SHP77 treated with DMSO at 0.1 percent for 48 hours (cell line): ENCODE measurements at regions not wholly inside any gene's neighbourhood (a gene's known extent, or its start where the extent isn't known, plus 50 kb on each side); places are given as distances from the start of the nearest gene placed in this dataset.
"Not testable (repeated sequence)": the region's sequence is repeated elsewhere in the genome, so short reads cannot be mapped to it uniquely, and the experiment has no call there.

ENCODE experiments used
- DNase-seq: peaks from one replicate; lab custom pipeline; 2025; lab: John Stamatoyannopoulos, UW

DNA sequence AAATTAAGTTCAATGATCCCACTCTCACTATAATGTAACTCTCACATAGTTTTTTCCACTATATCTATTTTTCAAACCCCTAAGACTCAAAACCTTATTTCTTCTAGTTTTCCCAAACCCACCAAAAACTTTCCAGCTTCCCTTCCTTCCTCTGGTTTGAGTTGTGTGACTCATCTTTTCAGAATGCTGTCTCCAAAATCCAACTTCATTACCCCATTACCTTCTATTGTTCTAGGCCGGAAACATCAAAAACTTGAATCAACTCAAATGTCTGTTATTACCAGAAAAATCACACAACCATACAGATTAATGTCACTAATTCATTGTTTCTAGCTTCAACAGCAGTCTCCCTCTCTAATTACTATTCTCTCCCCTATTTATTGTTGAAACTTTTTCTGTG is 1090.3 kb downstream of the HACE1 start:
- DNase-seq = no peak

DNA sequence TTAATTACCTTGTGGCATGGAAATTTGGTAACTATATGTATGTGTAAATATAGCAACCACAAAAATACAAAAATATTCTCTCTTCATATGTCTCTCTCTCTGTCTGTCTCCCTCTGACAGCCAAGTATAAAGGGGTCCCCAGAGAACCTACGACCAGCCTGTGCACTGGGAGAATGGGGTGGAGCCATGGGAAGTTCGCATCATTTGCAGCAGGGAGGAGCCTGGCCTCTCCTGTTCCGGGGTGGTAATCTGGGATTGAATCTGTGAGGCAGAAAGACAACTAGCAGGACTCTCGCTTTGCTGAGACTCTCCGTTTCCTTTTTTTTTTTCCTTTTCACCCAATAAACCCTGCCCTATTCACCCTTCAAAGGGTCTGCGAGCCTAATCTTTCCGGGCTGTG is 1109.1 kb downstream of the HACE1 start:
- DNase-seq = no peak

DNA sequence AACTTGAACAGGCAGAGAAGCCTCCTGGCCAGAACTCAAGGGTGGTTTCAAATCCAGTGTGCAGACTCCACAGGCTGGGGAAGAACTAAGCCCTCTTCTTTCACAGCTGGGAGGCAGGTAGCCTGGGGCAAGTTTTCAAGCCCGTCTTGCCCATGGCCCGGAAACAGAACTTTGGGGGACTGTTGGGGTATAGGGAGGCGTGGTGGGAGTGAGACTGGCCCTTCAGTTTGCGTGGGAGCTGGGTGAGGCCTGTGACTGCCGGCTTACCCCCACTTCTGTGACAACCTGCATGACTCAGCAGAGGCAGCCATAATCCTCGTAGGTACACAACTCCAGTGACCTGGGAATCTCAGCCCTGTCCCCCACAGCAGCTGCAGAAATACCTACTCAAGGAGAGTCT is 1125.7 kb downstream of the HACE1 start:
- no peak for DNase-seq

DNA sequence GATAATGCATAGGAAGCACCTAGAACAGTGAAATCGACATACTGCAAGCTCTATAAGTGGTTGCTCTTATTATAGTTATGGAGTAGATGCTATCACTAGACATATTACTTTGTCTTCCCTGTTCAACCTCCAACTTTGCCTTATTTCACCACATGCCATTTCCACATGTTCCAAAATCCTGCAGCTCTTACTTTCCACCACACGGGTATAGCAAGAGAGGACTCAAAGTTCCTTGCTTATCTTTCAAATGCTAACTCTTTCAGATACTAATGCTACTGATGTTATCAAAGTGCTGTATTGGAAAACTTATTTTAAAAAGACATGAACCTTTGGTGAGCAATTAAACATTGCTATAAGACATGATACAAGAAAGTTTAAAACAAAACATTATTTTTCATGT is 1130.1 kb downstream of the HACE1 start:
- no peak for DNase-seq

DNA sequence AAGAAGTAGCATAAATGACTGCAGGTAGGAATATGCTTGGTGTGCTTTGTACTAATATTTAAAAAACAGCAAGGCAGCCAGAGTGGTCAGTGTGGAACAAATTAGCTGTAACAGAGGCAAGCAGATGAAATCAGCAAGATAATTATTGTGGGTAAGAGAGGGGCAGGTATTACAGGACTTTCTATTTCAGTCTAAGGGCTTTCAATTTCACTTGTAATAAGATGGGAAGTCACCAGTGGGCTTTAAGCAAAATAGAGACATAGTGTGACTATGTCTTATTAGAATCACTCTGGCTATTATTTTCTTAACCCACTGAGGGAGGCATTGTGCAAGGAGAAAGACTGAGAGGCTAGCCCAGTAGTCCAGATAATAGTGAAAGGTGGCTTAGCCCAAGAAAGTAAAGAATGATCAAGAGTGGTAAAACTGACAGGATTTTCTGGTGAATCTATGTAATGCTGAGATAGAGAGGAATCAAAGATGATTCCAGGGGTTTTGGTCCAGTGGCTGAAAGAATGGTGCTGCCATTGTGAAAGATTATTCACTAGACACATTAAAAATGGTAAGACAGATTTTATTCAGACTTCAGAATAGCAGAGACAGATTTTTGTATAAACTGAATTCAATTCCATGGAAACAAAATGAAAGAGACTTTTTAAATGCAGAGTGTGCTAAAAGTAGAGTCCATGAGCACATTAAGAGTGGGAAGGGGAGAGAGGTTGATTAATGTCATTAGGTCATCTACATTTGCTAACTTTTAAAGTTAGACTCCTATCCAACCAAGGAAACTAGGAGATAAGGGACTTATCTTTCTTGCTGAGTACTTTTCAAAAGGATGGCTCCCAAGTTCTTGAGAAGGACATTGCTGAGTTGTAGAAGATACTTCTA is 1136.0 kb downstream of the HACE1 start:
- DNase-seq = no peak

DNA sequence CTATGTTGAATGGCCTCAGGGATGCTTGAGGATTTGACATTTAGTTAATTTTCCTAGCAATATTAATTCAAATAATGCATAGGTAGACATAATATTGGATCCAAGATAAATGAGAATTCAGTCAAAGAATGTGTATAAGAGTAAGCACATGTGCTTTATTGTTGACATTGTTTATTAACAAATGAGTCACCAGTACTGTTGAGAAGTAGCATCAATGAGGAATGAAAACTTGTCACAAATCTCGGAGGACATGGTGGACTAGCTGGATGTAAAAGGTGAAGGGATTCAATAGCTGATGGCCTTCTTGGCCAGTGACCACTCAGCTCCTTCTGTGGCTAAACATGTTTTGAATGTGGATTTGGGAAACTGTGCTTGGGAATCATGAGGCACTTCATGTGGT is 1137.0 kb downstream of the HACE1 start:
- no peak for DNase-seq

DNA sequence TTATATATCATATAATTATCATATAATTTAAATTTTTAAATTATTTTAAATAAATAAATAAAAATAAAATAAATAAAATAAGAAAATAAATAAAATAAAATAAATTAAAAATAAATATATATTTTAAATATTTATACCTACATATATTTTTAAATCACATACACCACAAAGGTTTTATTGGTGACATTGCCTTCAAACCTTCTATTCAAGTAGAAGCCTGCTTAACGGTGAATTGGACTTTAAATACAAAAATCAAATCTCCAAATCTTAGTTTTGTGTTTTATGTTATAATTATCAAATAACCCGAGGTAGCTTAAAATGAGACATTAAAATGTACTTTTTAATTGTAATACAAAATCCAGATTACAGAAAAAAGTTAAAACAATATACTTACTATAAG is 1137.8 kb downstream of the HACE1 start:
- DNase-seq = no peak

DNA sequence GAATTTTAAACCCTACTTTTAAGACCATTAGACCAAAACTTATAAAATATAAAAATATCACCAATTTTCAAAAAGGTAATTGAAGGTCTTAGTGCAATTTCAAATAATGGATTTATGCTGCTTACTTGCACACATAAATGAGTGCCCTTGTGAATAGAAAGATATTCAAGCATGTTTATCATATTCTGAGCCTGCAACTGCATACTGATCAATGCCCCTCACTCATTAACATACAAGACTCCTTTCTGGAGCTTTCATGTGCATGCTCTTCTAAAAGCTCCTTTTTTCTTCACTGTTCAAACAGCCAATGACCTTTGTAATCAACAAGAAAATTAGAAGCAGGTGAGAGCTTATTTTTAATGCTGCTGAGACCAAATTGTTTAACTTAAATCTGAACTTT is 1139.3 kb downstream of the HACE1 start:
- no peak for DNase-seq

DNA sequence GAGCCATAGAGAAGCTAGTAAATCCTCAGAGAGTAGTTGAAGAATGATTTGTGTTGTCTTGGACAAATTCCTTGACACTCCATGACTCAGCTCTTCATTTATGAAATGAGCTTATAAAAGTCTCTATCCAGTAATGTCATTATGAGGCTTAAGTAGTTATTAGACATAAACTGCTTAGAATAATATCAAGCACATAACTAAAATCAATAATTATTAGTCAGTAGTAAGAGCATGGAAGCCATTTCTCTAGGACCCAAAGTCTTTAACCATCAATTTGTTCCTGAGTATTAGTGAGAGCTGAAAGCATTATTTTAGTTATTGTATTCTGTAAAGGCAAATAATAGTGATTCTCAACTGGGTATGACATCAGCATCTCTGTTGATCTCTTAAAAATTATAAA is 1140.2 kb downstream of the HACE1 start:
- no peak for DNase-seq

DNA sequence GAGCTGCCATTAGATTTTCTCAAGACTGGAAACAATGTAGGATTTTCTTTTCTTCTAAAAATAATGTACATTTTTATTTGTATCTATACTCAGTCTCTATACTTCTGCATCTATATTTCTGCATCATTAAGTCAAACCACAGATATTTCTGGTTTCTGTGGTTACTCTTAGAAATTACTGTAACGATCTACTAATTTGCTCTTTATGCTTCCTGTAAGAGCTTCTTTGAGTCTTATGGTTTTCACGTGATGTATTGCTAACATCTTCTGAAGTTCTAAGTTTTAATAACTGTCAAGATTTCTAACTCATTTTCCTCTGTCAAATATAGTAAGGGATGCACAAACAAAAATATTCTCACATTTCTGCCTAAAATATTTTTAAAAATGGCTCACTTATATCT is 1144.5 kb downstream of the HACE1 start:
- DNase-seq = no peak

DNA sequence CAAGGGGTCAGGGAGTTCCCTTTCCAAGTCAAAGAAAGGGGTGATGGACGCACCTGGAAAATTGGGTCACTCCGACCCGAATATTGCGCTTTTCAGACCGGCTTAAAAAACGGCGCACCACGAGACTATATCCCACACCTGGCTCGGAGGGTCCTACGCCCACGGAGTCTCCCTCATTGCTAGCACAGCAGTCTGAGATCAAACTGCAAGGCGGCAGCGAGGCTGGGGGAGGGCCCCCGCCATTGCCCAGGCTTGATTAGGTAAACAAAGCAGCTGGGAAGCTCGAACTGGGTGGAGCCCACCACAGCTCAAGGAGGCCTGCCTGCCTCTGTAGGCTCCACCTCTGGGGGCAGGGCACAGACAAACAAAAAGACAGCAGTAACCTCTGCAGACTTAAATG is 1150.5 kb downstream of the HACE1 start:
- not testable (repeated sequence) for DNase-seq

DNA sequence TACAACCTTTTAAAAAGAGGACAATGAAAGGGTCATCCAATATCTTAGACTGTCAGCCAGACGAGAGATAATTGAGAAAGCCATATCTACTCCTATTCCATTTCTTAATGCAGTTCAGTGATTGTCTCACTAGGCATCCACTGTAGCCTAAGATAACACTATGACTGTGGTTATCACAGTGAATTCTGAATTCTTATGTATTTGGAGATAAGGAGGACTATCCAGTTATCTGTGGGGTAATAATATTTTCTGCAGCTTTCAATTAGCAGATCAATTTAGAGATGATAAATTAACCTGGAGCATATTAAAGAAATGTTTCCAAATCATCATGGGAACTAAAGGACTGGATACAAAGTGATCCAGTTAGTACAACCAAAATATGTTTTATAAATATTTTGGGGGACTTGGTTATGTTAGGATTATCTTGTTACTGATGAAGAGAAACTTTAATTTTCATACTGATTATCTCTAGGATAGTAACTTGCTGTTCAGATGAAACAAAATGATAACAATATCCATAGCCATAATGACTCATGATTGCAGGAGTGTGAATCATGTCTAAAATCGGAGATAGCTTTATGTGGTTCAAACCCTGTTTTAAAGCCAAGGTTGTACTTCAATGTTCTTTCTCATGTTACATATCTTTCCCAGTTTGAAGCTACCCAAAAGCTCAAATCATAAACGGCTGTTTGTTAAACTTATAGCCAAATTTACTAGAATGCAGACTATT is 1152.0 kb downstream of the HACE1 start:
- no peak for DNase-seq

DNA sequence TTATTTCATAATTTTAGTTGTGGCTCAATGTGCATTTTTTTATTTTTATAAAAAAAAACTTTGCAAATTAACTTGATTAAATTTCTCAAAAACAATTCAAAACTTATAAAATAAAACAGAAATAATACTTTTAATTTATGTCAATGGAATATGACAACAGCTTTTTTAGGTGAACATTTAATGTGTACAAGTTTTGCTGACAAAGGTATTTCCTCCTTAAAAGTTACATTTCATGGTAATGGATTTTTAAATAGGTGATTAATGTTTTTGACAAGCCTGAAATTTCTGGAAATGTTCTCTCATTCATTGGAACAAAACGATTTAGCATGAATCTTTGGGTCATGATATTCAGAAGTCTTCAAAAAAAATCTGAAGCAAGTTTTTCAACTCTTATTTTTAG is 1160.0 kb downstream of the HACE1 start:
- no peak for DNase-seq

DNA sequence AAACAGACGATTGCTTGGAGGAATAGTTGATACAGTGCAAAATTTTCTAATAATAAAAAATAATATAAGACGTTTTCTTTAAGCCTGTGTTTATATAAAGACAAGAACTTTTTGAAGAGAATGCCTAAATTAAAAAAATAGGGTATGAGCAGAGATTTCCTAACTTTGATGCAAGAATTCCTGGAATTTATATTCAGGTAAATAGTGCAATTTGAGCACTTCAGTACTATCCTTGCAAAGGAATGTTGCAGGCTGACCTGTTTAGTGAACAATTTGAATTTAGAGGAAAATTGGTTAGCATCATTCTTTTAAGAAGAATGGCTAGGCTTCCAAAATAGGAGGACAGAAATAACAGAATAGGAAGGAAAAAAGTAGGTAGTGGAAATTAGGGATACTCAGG is 1172.3 kb downstream of the HACE1 start:
- no peak for DNase-seq

DNA sequence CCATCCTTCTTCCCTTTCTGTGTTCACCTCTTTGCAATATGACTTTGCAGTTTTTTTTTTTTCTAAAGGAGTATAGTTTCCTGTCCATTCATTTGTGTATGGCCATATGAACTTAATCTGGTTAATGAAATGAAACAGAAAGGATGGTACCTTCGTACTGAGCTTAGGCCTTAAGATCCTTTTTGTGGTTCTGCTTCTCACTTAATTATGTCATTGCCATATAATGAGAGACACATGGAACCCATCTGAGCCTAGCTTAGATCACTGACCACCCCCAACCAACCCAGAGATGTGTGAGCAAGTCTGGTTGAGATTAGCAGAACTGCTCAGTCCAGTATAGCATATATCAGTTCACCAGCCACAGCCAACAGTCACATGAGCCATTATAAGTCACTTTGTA is 1179.6 kb downstream of the HACE1 start:
- no peak for DNase-seq

DNA sequence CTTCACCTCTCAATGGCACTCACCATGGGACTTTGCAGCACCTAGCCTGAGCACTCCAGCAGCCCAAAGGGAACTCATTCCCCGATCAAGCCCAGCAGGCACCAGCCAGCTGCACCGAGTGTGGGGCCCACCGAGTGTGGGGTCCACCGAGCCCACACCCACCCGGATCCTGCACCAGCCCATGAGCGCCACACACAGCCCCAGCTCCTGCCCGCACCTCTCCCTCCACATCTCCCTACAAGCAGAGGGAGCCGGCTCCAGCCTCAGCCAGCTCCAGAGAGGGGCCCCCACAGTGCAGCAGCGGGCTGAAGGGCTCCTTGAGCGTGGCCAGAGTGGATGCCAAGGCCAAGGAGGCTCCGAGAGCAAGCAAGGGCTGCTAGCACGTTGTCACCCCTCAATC is 1182.4 kb downstream of the HACE1 start:
- DNase-seq = no peak

DNA sequence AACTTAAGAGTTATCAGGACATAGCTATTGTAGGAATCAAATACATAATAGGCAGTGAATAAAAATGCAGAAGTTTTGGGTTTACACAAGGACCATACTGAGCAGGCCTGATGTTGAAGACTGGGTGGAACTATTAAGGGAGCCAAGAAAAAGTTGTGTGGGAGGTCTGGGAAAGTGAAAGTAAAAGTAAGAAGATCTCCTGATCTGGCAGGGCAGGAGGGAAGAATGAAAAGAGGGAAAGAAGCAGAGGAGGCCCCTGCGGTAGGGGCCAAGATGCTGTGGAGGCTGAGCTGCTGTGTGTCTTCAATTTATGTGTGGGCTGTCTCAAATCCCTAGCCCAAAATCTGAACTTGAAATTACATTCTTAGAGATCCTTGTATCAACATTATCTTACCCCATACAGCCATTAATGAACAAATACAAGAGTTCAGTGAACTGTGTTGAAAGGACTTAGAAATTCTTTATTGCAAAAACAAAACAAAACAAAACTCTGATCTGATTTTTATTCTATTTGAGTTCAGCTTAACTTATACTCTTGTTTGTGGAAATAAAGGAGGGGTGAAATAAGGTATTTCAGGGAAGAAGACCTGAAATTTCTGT is 1183.8 kb downstream of the HACE1 start:
- DNase-seq = no peak

DNA sequence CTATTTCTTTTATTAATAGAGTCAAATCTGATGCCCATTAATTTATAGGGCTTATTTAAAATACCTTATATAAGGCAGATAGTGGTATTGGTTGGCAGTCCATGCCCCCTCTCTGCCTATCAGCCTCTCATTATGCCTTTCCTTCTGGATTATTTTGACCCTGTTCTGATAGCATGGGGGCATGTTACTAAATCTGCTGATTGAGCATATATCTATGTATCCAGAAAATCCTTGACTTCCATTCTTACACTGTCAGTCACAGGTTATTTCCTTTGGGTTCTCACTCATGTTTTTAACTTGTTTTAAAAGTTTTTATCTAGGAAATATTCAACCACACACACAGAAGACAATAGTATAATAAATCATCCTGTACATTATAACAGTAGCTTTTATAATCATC is 1184.9 kb downstream of the HACE1 start:
- no peak for DNase-seq

DNA sequence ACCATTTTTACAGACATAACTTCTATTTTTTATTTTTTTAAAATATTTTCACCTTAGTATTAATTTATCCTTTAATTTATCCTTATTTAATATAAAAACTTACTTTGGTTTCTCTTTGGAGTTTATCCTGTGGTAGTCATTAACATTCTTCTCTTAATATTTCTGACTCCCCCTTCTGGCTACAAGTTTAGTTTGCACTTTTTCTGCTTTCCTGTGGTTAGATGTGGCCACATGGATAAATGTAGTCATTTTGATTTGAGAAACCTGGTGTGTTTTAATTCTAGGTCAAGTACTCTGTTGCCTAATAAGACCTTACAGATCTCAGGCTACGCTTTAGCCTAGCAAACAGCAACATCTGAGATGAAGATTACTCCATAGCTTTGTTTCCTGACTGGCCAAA is 1187.5 kb downstream of the HACE1 start:
- no peak for DNase-seq

DNA sequence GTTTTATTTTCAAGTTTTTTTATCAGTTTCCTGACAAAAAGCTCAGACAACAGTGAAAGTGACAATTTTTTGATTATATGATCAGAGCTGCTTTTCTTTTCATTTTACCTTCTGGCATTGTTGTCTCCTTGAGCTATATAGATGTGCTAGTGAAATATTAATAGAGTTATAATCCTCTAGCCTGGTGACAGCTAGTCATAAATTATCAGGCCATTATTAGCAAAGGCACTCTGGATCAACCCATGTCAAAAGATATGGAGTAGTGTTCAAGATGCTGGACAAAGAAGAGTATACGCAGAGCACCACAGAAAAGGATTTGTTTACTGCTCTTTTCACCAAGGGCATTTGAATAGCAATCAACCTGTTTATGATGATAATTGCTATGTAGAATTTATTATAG is 1230.1 kb downstream of the HACE1 start:
- DNase-seq = no peak

DNA sequence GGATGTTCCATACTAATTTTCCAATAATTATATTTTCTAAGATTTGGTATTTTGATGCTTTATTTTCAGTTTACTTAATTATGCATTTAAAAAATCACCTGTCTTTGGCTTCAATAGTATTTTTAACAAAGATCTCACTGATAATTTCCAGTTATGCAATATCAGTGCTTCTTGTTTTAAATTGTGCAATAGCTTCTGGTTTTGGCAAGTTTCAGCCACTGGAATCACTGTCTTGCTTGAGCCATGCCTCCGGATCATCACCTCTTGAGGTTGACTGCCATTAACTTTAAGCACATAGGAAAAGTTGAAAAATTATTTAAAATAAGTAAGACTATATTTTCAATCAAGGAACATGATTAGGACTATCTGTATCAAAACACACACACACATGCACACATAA is 1242.1 kb downstream of the HACE1 start:
- no peak for DNase-seq

DNA sequence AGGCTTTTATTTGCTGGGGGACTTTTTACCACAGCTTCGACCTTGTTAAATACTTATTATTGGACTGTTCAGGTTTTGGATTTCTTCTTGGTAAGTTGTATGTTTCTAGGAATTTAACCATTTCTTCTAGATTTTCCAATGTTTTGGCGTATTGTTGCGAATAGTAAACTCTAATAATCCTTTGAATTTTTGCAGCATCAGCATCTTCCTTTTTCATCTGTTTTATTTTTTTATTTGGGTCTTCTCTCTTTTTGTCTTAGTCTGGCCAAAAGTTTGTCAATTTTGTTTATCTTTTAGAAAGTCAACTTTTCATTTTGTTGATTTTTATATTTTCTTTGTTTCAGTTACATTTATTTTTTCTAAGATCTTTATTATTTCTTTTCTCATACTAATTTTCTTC is 1272.0 kb downstream of the HACE1 start:
- DNase-seq = no peak

DNA sequence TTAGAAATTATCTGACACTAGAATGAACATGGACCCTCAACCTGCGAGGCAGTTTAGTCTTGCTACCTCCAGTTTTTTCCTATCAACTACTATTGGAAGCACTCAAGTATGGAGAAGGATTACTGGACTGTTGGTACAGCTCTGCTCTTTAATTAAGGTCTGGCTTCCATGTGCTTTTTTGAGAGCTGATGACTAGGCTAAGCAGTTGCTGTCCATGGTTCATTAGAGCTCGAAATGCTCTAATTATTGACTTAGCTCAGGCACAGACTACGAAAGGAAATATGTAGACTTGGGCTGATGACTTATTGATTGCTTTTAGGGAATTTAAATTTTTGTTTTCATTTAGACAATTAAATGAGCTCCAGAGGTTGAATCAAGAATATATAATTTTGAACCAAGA is 1281.6 kb downstream of the HACE1 start:
- no peak for DNase-seq
